Natural killer cell (primary cell): ENCODE measurements at regions not wholly inside any gene's neighbourhood (a gene's known extent, or its start where the extent isn't known, plus 50 kb on each side); places are given as distances from the start of the nearest gene placed in this dataset.

Experiments used
- ATAC-seq, 3 donors: fragments of 150-1000 bp in 2 of 3; fragments of 200-7000 bp in 1 of 3; cut with Tn5 transposase; 1 replicate in 1 of 3; 2 replicates in 2 of 3; pipeline ENCODE4 v1.10.0; 2021; ENCODE audit warnings: mild to moderate bottlenecking in 2 of 3, moderate library complexity in 2 of 3
- DNase-seq, 2 donors: peaks; one replicate each; pipeline versions ENCODE4 v3.0.0 to v3.0.0-alpha.2; 2013 to 2021; ENCODE audit warnings: mixed read lengths in 1 of 2
- H3K27ac ChIP-seq: one replicate; pipeline ENCODE4 v1.5.1; 2013; ENCODE audit warnings: mild to moderate bottlenecking, low read length
- H3K27me3 ChIP-seq: one replicate; pipeline ENCODE4 v1.6.1; 2013; ENCODE audit warnings: low read length; ENCODE audit not compliant: control insufficient read depth, insufficient read depth
- H3K36me3 ChIP-seq: one replicate; pipeline ENCODE4 v1.6.1; 2013; ENCODE audit warnings: low read length; ENCODE audit not compliant: control insufficient read depth, insufficient read depth
- H3K4me1 ChIP-seq: one replicate; pipeline ENCODE4 v1.6.1; 2013; ENCODE audit warnings: low read length; ENCODE audit not compliant: control insufficient read depth, insufficient read depth
- H3K4me3 ChIP-seq: one replicate; pipeline ENCODE4 v1.5.1; 2013; ENCODE audit warnings: low read length
- H3K9me3 ChIP-seq: one replicate; pipeline ENCODE4 v1.6.1; 2013; ENCODE audit warnings: low read length; ENCODE audit not compliant: control insufficient read depth, insufficient read depth
- H3K27ac Mint-ChIP-seq, 2 donors: one replicate each; pipeline ENCODE4 v1.8.0; 2022; ENCODE audit warnings: mild to moderate bottlenecking in 2 of 2, mixed read lengths in 2 of 2, moderate library complexity in 1 of 2
- H3K27me3 Mint-ChIP-seq, 2 donors: one replicate each; pipeline ENCODE4 v1.8.0; 2022; ENCODE audit warnings: low read depth in 2 of 2, mixed read lengths in 2 of 2
- H3K36me3 Mint-ChIP-seq: one replicate; pipeline ENCODE4 v1.8.0; 2022; ENCODE audit warnings: mixed read lengths
- H3K4me1 Mint-ChIP-seq, 2 donors: one replicate each; pipeline ENCODE4 v1.8.0; 2022; ENCODE audit warnings: mixed read lengths in 2 of 2
- H3K4me3 Mint-ChIP-seq: one replicate; pipeline ENCODE4 v1.8.0; 2022; ENCODE audit warnings: mild to moderate bottlenecking, moderate library complexity, mixed read lengths
- H3K9me3 Mint-ChIP-seq, 2 donors: one replicate each; pipeline ENCODE4 v1.8.0; 2022; ENCODE audit warnings: mixed read lengths in 2 of 2
- CTCF ChIP-seq: fragments of 200-600 bp; IDR thresholded peaks from one replicate; pipeline ENCODE4 v1.8.0; 2022; ENCODE audit warnings: antibody characterized with exemption
- WGBS: methylation state at CpG from one replicate; pipeline ENCODE4 v1.1.7; 2013; ENCODE audit warnings: missing lambda C conversion rate; ENCODE audit not compliant: insufficient coverage; 5-methylcytosine and 5-hydroxymethylcytosine counted together
- intact Hi-C: fragments of 100-400 bp; cut with micrococcal nuclease; formaldehyde crosslinking; loops from one replicate; pipeline ENCODE4 v1.14.2; 2022

GRCh38 chr13:109273326-109273751 lies 513.0 kb downstream of the IRS2 start:
- no peak overlapping the region for H3K4me3 ChIP-seq
- DNase-seq (no peak), ATAC-seq (no peak)
- Mint-ChIP-seq H3K4me3 (no peak overlapping the region), H3K27ac (no peak overlapping the region), H3K27me3 (peaks cover 0 to 3% of the 10 kb centered on the region in 2 donors), H3K36me3 (no peaks in the 10 kb centered on the region), H3K9me3 (no peaks in the 10 kb centered on the region), H3K4me1 (no peaks in the 10 kb centered on the region)
- H3K27ac ChIP-seq, result no peak overlapping the region
- H3K27me3 ChIP-seq, result no peaks in the 10 kb centered on the region
- no peaks in the 10 kb centered on the region for H3K4me1 ChIP-seq
- no peak for TF ChIP-seq CTCF
- WGBS, result 80% methylated on average over 2 of the region's 3 CpGs
- intact Hi-C loops, result no loop called here
- H3K9me3 ChIP-seq, result no peaks in the 10 kb centered on the region
- no peaks in the 10 kb centered on the region for H3K36me3 ChIP-seq

GRCh38 chr13:109272595-109273325 lies 513.6 kb downstream of the IRS2 start:
- Mint-ChIP-seq H3K9me3 (no peaks in the 10 kb centered on the region), H3K36me3 (no peaks in the 10 kb centered on the region), H3K27ac (no peak overlapping the region), H3K4me1 (no peaks in the 10 kb centered on the region), H3K4me3 (no peak overlapping the region), H3K27me3 (peaks cover 0 to 6% of the 10 kb centered on the region in 2 donors)
- H3K4me1 ChIP-seq, result no peaks in the 10 kb centered on the region
- no peaks in the 10 kb centered on the region for H3K27me3 ChIP-seq
- no peak for DNase-seq
- no peaks in the 10 kb centered on the region for H3K9me3 ChIP-seq
- no peaks in the 10 kb centered on the region for H3K36me3 ChIP-seq
- H3K4me3 ChIP-seq, result no peak overlapping the region
- no peak overlapping the region for H3K27ac ChIP-seq
- TF ChIP-seq CTCF, result no peak
- intact Hi-C loops, result no loop called here
- no peak for ATAC-seq
- WGBS, result 76% methylated on average over 2 of the region's 6 CpGs

GRCh38 chr13:109271555-109272541 lies 514.5 kb downstream of the IRS2 start:
- no peak for TF ChIP-seq CTCF
- Mint-ChIP-seq H3K36me3 (no peaks in the 10 kb centered on the region), H3K27ac (no peak overlapping the region), H3K4me3 (no peak overlapping the region), H3K4me1 (no peaks in the 10 kb centered on the region), H3K27me3 (peaks cover 0 to 7% of the 10 kb centered on the region in 2 donors), H3K9me3 (no peaks in the 10 kb centered on the region)
- H3K27me3 ChIP-seq, result no peaks in the 10 kb centered on the region
- H3K4me1 ChIP-seq, result no peaks in the 10 kb centered on the region
- 83% methylated on average over 6 of the region's 7 CpGs for WGBS
- intact Hi-C loops, result no loop called here
- ATAC-seq, result no peak
- H3K9me3 ChIP-seq, result no peaks in the 10 kb centered on the region
- H3K27ac ChIP-seq, result no peak overlapping the region
- H3K4me3 ChIP-seq, result no peak overlapping the region
- H3K36me3 ChIP-seq, result no peaks in the 10 kb centered on the region
- no peak for DNase-seq
